ENCODE measurements at regions not wholly inside any gene's neighbourhood (a gene's known extent, or its start where the extent isn't known, plus 50 kb on each side); places are given as distances from the start of the nearest gene placed in this dataset.

DNA sequence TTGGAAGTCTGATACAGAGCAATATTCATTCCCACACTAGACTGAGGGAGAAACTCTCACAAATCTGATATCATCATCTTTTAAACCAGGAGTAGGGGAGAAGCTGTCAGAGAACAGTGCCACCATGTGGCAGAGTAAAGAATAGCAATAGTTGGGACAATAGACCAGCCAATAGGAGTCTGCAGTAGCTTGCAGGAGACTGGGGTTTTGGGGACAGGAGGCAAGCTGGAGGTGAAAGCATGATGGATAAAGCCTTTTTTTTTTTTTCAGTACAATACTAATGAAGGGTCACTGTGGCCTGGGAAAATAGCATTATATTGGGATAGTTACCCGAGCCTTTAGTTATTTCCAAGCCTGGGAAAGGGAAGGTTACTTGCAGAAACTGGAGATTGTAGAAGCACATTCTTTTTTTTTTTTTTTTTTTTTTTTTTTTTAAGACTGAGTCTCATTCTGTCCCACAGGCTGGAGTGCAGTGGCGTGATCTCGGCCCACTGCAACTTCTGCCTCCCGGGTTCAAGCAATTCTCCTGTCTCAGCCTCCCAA, 120.7 kb downstream of the S1PR1 start:
- H3K36me3 Mint-ChIP-seq (ENCODE audit: low read depth) = no peaks in the 10 kb centered on the region
- ATAC-seq (ENCODE audit: low read depth) (peak; percentile 99), DNase-seq (no peak)
- intact Hi-C loops (cut with micrococcal nuclease) = loop anchor here (1.0 to 5.0 kb wide), 10 partner anchors 48 to 900 kb away; no protein-coding TSS in a partner anchor
- no peak for TF ChIP-seq CTCF (IDR thresholded peaks at IDR 0.05)
- no peaks in the 10 kb centered on the region for H3K27me3 Mint-ChIP-seq
- no peaks in the 10 kb centered on the region for H3K9me3 Mint-ChIP-seq
- CTCF ChIA-PET = interaction anchor here (0.6 to 3.2 kb wide), 40 partner anchors 10 to 605 kb away, joined by 3 to 45 read pairs (median 4); no protein-coding TSS in a partner anchor
- H3K4me3 Mint-ChIP-seq = no peak overlapping the region
- H3K27ac Mint-ChIP-seq = no peak overlapping the region
- peaks cover 9% of the 10 kb centered on the region for H3K4me1 Mint-ChIP-seq
- POLR2A ChIA-PET = interaction anchor here (0.6 to 2.1 kb wide), 13 partner anchors 10 to 463 kb away, joined by 3 to 9 read pairs (median 6); no protein-coding TSS in a partner anchor

GRCh38 chr1:101360506-101360905, 123.7 kb downstream of the S1PR1 start:
- ATAC-seq (ENCODE audit: low read depth) = no peak
- Mint-ChIP-seq H3K9me3 (peaks cover 7% of the 10 kb centered on the region), H3K4me3 (no peak overlapping the region), H3K27me3 (no peaks in the 10 kb centered on the region), H3K36me3 (ENCODE audit: low read depth) (no peaks in the 10 kb centered on the region), H3K27ac (no peak overlapping the region), H3K4me1 (peaks cover 12% of the 10 kb centered on the region)
- no peak for TF ChIP-seq CTCF (IDR thresholded peaks at IDR 0.05)
- CTCF ChIA-PET = no interaction called here
- intact Hi-C loops (cut with micrococcal nuclease) = no loop called here
- POLR2A ChIA-PET = no interaction called here
- no peak for DNase-seq

DNA sequence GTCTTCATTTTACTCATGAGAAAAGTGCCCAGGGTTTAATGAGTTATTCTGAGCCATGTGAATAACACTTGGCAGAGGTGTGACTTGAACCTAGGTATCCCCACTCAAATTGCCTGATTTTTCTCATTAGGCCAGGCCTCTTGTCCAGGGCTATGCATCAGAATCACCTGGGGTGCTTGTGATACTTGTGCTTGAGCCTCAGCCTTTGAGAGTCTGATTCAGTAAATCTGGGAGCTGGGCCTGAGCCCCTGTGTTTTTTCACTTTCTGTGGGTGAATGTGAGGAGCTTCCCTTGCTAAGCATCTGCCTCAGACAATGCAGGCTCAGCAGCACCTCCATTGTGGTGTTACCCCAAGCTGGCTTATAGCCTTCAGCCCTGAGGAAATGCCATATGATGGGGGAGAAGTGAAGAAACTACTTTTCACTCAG, 127.1 kb downstream of the S1PR1 start:
- Mint-ChIP-seq H3K4me1 (peaks cover 2% of the 10 kb centered on the region), H3K9me3 (peaks cover 7% of the 10 kb centered on the region), H3K27me3 (no peaks in the 10 kb centered on the region), H3K4me3 (no peak overlapping the region), H3K27ac (no peak overlapping the region), H3K36me3 (ENCODE audit: low read depth) (no peaks in the 10 kb centered on the region)
- POLR2A ChIA-PET = no interaction called here
- no peak for TF ChIP-seq CTCF (IDR thresholded peaks at IDR 0.05)
- ATAC-seq (ENCODE audit: low read depth) = no peak
- DNase-seq = no peak
- intact Hi-C loops (cut with micrococcal nuclease) = no loop called here
- CTCF ChIA-PET = no interaction called here

- H3K4me3 Mint-ChIP-seq = no peak overlapping the region
- peaks cover 2% of the 10 kb centered on the region for H3K4me1 Mint-ChIP-seq
- no peak for TF ChIP-seq CTCF (IDR thresholded peaks at IDR 0.05)
- no peak overlapping the region for H3K27ac Mint-ChIP-seq
- CTCF ChIA-PET = interaction anchor here (1.4 kb wide), 1 partner anchor 10 kb away, joined by 5 read pairs; no protein-coding TSS in a partner anchor
- DNase-seq (no peak), ATAC-seq (ENCODE audit: low read depth) (no peak)
- intact Hi-C loops (cut with micrococcal nuclease) = no loop called here
- no peaks in the 10 kb centered on the region for H3K27me3 Mint-ChIP-seq
- POLR2A ChIA-PET = no interaction called here
- no peaks in the 10 kb centered on the region for H3K36me3 Mint-ChIP-seq (ENCODE audit: low read depth)
- peaks cover 7% of the 10 kb centered on the region for H3K9me3 Mint-ChIP-seq
Observed at GRCh38 chr1:101364370-101365120, 127.7 kb downstream of the S1PR1 start.

GRCh38 chr1:101365186-101365585, 128.4 kb downstream of the S1PR1 start:
- Mint-ChIP-seq H3K9me3 (peaks cover 7% of the 10 kb centered on the region), H3K4me3 (no peak overlapping the region), H3K4me1 (peaks cover 2% of the 10 kb centered on the region), H3K36me3 (ENCODE audit: low read depth) (no peaks in the 10 kb centered on the region), H3K27ac (no peak overlapping the region), H3K27me3 (no peaks in the 10 kb centered on the region)
- intact Hi-C loops (cut with micrococcal nuclease) = no loop called here
- ChIA-PET CTCF (interaction anchor here (1.4 kb wide), 1 partner anchor 11 kb away, joined by 5 read pairs; no protein-coding TSS in a partner anchor), POLR2A (no interaction called here)
- no peak for ATAC-seq (ENCODE audit: low read depth)
- no peak for TF ChIP-seq CTCF (IDR thresholded peaks at IDR 0.05)
- DNase-seq = no peak

Data from activated B cell treated with CpG ODN at 0.5 μM for 24 hours (primary cell).